NCI-H526 (cell line): ENCODE measurements at regions not wholly inside any gene's neighbourhood (a gene's known extent, or its start where the extent isn't known, plus 50 kb on each side); places are given as distances from the start of the nearest gene placed in this dataset.

Source experiments
- DNase-seq, 2 experiments: peaks; one replicate each; lab custom pipeline; 2025; lab: John Stamatoyannopoulos, UW

DNA sequence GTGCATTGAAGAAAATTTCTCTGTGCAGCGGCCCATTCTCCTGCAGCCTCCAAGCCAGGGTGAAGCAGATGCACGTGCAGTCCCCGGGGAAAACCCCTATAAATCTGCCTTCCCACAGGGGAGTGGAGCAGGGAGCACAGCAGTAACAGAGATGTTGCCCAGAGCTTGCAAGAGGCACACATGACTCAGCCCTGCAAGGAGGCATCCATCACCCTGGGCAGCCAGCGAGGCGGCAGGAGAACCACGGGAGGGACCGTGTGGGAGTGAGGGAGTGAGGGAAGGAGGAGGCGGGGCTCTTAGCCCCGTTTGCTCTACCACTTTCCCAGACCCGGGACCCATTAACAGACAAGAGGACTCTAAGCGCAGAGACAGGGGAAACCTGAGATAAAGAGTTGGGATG is 96.2 kb upstream of the ARAP3 start:
- no peak for DNase-seq

DNA sequence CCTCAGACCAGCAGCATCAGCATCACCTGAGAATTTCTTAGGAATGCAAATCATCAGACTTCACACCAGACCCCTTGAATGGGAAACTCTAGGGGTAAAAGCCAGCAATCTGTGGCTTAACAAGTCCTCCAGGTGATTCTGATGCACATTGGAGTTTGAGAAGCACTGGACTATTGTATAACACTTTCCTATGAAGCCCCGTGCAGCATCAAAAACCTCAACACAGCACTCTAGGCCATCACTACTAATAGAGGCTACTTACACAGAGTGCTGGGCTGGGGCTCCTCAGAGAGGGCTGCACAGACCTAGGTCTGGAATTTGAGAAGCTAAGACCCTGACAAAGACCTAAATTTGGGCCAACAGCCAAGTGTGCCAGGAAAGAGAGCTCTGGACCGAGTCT is 95.7 kb upstream of the ARAP3 start:
- DNase-seq: no peak

DNA sequence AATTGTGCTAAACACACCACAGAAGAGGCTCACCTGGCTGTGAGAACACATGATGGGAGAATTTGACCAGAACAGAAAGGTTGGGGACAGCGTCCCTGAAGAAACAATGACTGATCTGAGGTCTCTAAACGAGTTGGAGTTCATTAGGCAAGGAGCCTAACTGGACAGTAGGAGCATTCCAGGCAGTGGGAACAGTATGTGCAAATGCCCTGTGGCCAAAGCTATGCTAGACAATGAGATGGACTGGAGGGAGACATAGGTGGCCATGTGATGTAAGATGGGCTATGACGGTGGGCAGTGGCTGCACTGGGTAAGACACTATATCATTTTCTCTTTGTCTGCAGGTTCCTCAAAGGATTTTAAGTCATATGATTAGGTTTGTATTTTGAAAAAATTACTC is 95.1 kb upstream of the ARAP3 start:
- no peak for DNase-seq

DNA sequence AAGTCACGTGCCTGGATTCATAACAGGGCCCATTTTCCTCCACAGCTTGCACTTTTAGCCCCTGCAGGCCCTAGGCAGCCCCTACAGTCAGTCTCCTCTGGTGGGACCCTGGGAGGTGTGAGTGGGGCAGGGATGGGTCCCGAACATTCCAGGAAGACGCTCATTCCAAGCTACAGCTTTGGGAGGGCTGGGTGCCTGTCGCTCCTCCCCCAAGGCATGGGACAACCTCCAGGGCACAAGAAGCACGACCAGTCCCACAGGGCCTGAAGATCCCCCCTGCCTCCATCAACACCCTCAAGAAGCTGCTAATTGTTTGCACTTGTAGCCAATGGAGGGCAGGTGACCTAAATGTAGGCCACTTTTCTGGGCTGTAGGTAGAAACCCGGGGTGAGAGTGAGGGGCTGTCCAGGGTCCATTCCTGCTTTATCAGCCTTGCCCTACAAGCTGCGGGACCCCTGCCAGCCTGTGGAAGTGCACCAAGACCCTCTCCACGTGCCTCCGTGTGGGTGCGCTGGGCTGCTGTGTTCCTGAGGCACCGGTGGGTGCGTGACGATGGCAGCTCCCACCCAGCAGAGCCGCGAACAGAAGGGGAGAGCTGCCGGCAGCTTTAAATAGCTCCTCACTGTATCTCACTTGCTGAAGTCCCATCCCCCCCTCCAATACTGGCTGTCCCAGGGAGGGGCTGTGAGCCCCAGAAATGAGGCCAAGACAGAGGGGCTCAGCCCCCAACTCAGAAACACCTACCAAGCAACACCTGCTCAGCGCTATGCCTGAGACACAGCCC is 91.9 kb upstream of the ARAP3 start:
- no peak for DNase-seq

DNA sequence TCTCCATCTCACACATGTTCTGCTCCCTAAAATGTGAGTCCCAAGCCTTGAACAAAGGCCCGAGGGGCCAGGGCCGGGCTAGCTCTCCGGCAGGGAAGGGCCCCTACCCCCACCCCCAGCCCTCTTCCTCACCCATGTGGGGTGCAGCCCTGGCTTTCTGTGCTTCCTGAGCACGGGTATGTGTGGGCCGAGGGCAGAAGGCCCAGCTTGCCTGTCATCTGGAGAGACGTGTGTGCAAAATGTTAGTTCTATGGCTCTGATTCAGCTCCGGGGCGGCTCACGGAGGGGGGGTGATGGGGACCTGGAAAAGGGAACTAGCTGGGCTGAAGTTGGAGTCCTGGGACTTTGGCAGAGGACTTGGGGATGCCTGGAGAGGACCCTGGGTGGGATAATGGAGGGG is 90.3 kb upstream of the ARAP3 start:
- DNase-seq: no peak

DNA sequence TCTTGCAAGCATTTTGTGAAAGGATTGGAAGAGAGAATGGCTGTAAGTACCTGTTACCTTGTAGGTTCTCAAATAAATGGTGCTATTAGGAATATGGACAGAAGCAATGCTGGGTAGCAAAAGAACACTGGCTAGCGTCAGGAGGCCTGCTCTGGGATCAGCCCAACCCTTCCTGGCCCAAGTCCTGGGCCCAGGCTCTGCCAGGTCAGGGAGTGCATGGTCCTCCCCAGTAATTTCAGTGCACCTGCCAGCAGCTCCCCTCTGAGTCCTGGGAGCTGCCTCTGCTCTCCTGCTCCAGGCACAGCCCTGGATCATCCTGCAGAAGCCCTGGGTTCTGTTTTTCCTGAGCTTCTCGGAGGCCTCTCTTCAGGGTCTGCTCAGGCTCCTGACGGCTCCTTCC is 89.5 kb upstream of the ARAP3 start:
- DNase-seq: no peak

DNA sequence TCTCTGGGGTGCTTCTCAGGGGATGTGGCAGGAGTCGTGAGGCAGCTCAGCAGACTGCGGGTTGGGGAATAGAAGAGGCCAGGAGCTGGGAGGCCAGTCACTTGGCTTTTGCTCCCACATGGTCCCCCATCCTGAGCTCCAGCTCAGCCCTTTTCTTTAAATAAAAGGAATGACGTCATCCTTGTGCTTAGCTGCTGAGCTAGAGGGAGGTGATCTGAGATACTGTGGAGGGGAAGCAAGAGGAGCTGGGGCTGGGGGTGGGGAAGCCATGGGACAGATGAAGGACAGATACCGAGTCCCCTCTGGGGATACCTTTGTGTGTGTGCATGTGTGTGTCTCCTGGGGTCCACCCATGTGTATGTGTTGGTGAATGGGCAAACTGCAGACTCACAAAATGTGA is 89.0 kb upstream of the ARAP3 start:
- DNase-seq: no peak

DNA sequence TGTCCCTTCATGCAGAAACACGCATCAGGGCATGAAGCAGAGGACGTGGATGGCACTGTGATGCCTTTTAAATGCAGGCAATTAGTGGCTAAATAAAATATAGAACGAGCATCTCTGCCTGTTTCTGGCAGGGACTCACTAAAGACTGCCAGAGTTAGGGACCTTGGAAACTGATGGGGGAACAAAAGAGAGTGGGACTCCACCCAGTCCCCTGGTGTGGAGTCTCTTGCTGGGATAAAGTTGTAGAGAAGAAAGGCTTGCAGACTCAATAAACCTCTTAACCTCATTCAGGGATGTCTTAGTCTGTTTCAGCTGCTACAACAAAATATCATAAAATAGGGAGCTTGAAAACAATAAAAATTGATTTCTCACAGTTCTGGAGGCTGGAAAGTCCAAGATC is 87.6 kb upstream of the ARAP3 start:
- DNase-seq: no peak

DNA sequence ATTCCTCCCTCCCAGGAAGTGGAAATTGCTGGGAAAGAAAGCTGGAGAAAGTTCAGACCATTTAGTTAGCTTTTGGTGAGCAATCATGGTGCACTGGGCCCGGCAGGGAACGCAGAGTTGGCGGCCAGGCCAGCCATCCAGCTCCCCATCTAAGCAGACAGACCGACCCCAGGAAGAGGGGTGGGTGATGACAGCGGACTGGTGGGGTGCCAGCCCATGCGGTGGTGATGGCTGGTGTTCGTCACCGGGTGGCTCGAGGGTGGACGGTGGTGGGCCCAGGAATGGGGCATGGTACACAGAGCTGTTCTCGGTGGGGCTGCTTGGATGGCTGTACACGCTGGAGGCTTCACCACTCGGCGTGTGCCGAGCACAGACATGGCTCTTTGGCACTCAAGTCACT is 85.6 kb upstream of the ARAP3 start:
- DNase-seq: no peak

DNA sequence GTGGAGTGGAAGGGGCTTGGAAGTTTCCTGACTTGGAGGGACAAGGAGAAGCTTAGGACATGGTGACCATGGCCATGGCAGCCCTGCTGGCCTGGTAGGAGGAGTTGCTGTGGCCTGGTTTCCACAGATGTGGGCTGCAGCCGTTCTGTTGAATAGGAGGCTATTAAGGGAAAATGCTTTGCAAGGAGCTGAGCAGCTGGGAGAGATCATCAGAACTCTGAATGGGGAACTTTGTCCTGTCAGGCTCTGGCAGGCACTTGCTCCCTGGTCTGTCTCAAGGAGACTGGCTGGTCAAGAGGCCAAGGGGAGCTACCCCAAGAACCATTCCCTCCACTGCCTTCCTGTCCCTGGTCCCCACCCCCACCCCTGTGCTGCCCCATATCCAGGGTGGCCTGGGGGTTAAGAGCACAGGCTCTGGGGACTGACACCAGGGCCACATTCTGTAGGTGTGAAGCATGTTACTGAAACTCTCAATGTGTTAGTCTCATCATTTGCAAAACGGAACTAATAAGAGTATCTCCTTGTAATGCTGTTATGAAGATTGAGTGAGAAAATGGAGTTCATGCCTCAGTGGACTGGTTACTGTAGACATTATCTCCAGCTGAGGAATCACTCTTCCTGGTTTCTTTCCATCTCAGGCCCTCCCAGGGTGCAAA is 84.0 kb upstream of the ARAP3 start:
- no peak for DNase-seq

DNA sequence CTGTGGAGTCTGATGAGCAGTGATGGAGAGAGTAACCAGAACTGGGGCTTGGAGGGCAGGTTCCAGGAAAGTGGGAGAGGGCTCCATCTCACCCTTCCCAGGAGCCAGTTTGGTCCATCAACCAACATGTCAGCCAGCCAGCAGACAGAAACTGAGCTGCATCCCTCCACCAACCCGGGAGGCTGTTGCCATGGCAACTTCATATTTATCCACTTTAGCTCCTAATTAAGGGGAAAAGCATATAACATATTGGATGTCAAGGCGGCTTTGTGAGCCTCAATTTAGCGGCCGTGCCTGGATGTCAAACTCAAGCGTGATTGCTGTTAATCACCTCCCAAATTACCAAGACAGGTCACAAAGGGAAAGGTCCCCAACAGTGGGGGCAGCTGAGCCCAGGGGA is 81.5 kb upstream of the ARAP3 start:
- no peak for DNase-seq

DNA sequence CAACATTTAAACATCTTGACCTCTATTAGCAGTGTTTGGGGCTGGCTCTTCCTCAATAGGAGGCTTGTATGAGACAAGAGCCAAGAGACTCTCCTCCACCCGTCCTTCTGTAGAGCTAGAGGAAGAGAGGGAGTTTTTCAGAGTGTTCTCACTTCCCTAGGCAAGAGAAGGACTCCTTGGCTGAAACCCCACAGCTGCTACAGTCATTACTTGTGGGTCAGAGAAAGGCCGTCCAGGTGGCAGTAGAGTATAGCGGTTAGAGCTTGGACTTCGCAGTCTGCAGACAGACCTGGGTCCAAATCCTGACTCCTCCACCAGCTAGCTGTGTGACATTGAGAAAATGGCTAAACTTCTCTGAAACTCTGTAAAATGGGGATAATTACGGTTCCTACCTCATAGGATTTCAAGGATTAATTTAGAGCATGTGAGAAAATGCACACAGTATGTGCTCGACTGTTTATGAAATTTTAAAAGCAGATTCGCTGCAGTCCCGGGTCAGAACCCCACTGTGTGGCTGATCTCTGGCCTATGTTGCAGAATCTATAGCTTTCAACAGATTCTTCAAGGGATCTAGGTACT is 80.8 kb upstream of the ARAP3 start:
- no peak for DNase-seq

DNA sequence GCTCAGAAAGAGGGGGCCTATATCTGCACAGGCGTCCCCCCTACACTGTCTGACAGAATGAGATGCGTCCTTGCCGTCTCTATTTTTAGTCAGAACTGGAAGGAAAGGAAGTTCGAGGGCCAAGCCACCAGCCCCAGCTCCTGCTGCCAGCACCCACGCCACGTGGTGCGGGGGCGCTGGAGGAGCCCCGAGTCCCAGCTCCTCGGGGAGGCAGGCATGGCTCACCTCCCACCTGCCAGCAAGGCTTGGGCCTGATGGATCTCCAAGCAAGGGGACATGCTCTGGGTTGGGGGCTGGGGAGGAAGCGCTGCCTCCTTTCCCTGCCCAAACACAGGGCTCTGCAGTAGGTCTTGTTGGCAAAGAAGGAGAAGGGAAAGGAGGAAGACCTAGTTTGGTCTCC is 80.3 kb upstream of the ARAP3 start:
- no peak for DNase-seq

DNA sequence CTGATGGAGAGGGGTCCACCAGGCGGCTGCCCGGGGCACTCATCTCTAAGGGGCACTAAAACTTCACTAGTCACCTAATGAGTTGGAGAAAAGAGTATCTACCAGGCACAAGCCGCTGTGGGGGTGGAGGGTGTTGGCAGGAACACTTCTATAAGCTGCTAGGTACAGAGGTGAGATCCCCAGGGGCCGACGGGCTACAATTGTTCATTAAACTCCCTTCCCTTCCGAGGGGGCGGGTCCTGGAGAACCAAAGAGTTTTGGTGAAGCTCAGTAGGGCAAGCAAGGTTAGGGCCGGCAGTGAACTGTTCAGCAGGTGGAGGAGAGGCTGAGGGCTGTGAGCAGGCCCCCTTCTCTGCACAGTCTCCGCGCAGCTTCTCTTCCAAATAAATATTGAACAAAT is 78.7 kb upstream of the ARAP3 start:
- DNase-seq: no peak

DNA sequence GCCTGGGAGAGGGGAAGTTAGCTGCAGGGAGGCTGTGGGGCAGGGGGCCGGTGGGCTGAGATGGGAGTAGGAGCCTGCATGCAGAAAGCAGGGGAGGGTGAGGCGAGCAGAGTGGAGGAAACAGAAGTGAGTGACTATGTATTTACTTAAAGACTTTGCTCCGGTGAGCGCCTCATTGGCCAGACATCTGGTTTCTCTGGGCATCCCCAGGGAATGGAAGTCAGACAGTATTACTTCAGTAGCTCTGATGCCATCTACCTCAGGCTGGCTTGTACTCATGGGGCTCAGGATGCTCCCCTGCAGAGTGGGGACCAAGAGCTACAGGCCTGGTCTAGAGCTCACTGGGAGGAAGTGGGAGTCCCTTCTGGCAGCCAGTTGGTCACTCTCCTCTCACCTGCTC is 78.2 kb upstream of the ARAP3 start:
- peak in 1 of 2 experiments; percentile 42 for DNase-seq

DNA sequence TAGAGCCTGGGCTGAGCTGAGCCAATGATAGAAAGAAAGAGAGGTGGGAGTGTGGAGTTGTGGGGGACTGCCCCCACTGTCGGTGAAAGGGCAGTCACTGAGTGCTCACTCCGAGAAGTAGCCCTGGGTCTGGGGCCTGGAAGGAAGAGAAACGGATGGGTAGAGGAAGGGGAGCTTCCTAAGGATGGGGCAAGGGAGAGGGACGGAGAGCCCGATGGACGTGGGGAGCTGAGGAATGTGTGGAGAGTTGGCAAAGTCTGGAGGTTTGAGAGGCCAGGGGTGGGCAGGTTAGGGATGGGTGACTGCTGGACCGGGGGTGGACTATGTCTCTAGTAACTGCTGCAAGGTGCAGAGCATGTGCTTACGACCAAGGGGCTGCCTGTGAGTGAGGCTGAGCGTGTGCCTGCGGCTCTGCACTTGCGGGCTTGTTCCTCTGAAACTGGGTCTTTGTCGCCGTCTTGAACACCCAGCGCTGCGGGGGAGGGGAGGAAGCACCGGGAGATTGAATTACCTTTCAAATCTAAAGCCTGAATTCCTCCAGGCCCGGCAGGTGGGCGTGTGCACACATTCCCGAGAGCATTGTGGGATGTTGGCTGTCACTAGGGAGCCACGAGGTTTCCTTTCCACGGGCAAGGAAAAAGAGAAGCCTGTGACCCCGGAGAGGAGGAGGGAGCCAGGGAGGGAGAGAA is 76.4 kb upstream of the ARAP3 start:
- peak; percentile 71 to 87 for DNase-seq

DNA sequence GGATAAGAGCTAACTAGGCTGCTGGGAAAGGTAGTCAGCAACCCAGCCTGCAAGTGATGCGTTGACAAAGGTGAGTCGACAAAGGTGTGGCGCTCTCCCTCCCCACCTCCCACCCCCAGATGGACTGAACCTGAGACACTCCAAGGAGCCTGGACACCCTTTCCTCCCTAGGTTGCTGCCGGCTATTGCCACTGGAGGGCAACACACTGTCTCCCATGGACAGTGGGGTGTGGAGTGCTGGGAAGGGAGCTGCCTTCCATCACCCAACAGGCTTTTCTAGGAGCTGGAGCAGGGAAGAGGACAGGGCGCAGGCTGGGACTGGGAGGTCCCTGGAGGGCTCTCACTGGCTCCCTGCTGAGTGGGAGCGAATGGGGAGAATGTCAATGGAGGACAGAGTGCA is 75.4 kb upstream of the ARAP3 start:
- peak; percentile 30 to 73 for DNase-seq

DNA sequence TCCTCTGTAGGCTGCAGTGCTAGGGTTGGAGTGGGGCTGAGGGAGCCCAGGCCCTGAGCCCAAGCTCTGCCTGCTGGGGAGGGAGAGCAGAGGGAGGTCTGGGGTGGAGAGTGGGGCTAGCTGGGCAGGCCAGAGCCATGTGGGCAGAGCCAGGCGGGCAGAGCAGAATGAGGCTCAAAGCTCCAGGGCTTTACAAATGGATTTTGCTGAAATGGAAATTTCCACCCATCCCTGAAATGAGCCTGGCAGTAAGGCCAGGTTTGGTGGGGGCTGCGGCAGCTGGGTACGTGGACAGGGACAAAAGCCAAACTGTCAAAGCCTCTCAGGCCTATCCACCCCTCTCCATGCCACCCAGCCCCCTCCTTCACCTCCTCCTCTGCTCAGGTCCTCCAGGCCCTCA is 74.2 kb upstream of the ARAP3 start:
- no peak for DNase-seq

DNA sequence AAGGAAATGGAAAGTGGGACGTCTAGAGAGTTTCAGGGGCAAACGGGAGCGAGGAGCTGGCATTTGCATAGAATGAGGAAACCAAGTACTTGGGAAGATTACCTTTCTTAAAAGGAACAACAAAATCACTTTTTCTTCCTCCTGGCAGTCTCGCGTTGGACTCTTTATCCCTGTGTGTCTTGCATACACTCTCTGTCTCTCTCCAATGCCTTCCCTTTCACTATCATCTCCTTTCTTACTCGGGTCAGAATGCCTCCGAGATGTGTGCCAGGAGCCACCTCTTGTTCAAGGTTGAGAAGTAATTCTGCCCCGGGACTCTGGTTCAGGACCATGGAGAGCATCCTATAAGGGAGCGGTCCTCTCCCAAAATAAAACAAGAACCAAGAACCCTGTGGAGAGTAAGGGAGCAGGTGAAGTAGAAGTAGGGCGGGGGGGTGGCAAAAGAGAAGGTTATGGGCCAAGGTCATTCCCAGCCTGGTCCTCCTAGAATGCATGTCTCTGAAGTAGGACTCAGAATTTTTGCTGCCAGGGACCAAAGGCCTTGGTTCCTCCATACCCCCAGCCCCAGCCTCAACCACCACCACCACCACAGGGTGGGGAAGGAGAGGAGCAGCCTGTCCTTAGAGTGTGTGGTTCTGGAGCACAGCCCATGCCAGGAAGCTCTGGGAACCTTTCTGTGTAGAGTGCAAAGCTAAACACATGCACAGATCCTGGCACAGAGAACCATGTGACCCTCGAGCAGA is 72.1 kb upstream of the ARAP3 start:
- no peak for DNase-seq

DNA sequence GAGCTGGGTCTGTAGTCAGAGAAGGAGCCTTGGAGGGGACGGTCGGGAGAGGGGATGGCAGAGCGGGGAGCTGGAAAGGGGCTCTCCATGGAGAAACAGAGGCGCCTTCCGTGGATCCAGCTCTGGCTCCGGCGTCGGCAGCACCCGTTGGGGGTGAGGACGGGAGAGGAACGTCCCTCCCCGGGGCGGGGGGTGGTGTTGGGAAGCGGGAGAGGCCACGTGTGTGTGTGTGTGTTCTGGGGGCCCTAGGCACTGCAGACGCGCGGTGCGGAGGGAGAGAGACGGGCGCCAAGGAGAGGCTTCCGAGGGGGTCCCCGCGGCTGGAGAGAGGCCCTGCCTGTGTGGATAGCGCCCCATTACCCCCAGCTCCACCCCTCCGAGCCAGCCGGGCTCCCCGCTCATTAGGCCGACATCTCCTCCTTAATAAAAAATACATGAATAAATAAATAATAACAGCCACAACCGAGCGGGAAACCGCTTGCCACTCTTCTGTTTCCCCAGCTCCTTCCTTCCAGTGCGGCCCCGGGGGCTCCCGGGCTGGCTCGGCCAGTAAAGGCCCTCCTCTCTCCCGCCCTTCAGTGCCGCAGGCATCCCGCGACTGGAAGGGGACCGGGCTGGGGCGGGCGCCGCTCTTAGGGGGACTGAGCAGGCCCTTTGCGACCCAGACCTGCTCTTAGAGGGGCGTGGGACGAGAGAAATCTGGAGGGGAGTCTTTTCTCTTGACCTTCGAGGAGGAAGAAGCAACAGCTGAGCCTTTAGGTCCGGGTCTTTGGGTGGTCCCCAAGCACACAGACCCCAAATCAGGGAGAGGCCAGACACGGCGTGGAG is 71.3 kb upstream of the ARAP3 start:
- DNase-seq: no peak
